Activated CD8-positive, alpha-beta memory T cell treated with anti-CD3 and anti-CD28 coated beads for 36 hours (primary cell): ENCODE measurements at regions not wholly inside any gene's neighbourhood (a gene's known extent, or its start where the extent isn't known, plus 50 kb on each side); places are given as distances from the start of the nearest gene placed in this dataset.

Source experiments
- CTCF ChIA-PET: fragments of 350-600 bp; sonication (Branson Sonifier 250); formaldehyde crosslinking; loops from one replicate; lab custom pipeline; 2021; ENCODE audit warnings: antibody characterized with exemption; lab: Charles Lee
- POLR2A ChIA-PET: fragments of 350-600 bp; sonication (Branson Sonifier 250); formaldehyde crosslinking; loops from one replicate; lab custom pipeline; 2021; ENCODE audit warnings: antibody characterized with exemption; lab: Charles Lee

DNA sequence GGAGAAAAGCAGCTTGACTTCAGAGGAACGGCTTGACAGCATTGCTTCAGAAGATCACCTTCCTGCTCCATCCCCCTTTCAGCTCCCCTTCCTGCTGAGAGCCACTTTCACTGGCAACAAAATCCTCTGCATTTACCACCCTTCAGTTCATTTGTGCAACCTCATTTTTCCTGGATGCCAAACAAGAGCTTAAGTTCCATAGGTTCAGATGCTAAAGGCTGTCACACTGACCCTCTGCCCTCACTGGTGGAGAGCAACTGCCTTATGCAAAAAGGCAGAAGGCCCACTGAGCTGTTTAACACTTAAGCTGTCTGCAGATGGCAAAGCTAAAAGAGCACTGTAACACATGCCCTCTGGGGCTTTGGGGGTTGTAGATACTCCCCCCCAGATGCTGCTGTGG is 131.2 kb upstream of the SPACA1 start:
- ChIA-PET CTCF (no interaction called here), POLR2A (no interaction called here)

GRCh38 chr6:87914637-87915395 is 132.8 kb upstream of the SPACA1 start:
- ChIA-PET CTCF (no interaction called here), POLR2A (no interaction called here)

- POLR2A ChIA-PET = no interaction called here
Observed at GRCh38 chr6:87913974-87914373, 133.7 kb upstream of the SPACA1 start.

DNA sequence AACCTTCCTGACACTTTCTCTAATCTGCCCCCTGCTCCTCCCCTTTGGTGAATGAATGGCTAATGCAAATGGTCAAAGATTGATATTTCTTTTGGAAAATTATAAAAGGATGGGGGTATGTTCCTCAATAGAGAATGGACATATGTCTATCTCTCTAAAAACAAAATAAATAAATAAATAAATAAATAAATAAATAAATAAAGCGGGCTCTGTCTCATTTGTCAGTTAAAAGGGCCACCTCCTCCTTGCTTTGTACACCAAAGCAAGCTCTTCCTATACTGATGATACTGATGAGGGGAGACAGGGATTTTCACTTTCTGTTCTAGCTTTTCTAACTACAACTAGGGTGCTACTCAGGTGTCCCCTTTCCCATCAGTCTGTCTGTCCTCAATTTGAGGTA is 135.5 kb upstream of the SPACA1 start:
- ChIA-PET CTCF (no interaction called here), POLR2A (no interaction called here)

More at GRCh38 chr6:87913974-87914373, 133.7 kb upstream of the SPACA1 start:
- CTCF ChIA-PET = interaction anchor here (1.2 kb wide), 1 partner anchor 16 kb away, joined by 3 read pairs; no protein-coding TSS in a partner anchor

DNA sequence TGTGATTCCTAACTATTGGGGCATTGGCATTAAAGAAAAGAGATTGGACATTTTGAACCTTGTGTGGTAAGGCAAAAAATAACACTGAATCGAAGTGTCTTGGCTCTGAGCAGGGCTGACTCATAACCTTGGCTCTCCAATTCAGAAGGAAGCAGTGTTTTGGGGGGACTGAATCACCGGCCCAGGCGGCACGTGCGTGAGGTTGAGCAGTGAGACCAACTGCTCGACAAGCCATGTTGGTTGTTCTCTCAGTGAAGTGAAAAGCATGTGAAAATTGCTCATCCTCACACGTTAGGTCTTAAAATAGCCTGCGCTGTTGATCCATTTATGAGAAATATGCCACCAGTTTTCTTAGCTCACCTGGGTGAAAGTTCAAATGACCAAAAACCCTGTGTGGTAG is 137.8 kb upstream of the SPACA1 start:
- ChIA-PET POLR2A (no interaction called here), CTCF (no interaction called here)

- ChIA-PET POLR2A (interaction anchor here (0.6 kb wide), 1 partner anchor 1174 kb away, joined by 3 read pairs; no protein-coding TSS in a partner anchor), CTCF (interaction anchor here (1.6 kb wide), 1 partner anchor 14 kb away, joined by 3 read pairs; no protein-coding TSS in a partner anchor)
Observed at GRCh38 chr6:87908978-87909811, 138.4 kb upstream of the SPACA1 start.

- POLR2A ChIA-PET = interaction anchor here (0.5 kb wide), 1 partner anchor 961 kb away, joined by 3 read pairs; no protein-coding TSS in a partner anchor
Observed at GRCh38 chr6:87907521-87907920, 140.1 kb upstream of the SPACA1 start.

DNA sequence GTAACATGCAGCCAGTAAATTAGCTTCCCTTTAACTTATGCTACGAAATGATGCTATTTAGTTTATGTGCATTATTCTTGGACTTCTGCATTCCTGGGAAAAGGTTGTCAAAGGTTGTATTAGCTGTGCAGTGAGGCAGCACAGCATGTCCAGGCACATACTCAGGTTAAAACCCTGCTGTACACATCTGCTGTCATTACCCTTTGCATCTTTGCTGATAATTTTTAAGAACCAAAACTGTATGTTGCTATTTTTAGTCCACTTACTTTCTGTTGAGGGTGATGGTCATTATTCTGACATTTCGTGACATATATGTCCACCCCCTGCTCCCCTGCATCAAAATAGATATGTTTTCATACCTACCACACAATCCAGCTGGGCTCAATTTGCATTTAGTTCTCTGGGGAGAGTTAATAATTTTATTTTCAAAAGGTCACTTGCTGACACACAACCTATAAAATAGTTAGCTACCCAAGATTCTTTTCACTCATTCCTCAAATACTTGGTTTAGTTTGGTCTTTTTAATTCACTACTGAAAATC is 142.5 kb upstream of the SPACA1 start:
- ChIA-PET POLR2A (interaction anchor here (0.7 kb wide), 1 partner anchor 813 kb away, joined by 4 read pairs; no protein-coding TSS in a partner anchor), CTCF (no interaction called here)

More at GRCh38 chr6:87907521-87907920, 140.1 kb upstream of the SPACA1 start:
- CTCF ChIA-PET = no interaction called here

GRCh38 chr6:87904011-87904410 is 143.6 kb upstream of the SPACA1 start:
- CTCF ChIA-PET = no interaction called here

GRCh38 chr6:87903323-87903722 is 144.3 kb upstream of the SPACA1 start:
- ChIA-PET POLR2A (no interaction called here), CTCF (no interaction called here)

More at GRCh38 chr6:87904011-87904410, 143.6 kb upstream of the SPACA1 start:
- POLR2A ChIA-PET = no interaction called here

DNA sequence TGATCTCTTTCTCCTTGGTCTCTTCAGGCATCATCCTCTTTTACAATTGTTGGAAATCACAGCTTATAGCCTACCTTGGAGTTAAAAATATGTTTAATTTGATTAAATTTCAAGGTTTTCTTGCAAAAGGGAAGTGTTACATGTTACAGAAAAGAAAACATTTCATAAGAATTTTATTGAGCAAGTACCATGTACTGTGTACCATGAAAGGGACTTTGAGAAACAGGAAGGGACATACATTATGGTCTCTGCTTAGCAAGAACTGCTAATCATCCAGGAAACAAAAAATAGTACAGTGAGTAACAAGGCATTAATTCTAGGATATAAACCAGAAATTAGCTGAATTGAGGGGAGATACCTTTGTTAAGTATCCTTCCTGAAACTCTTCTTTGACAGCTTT is 145.3 kb upstream of the SPACA1 start:
- ChIA-PET POLR2A (no interaction called here), CTCF (no interaction called here)

DNA sequence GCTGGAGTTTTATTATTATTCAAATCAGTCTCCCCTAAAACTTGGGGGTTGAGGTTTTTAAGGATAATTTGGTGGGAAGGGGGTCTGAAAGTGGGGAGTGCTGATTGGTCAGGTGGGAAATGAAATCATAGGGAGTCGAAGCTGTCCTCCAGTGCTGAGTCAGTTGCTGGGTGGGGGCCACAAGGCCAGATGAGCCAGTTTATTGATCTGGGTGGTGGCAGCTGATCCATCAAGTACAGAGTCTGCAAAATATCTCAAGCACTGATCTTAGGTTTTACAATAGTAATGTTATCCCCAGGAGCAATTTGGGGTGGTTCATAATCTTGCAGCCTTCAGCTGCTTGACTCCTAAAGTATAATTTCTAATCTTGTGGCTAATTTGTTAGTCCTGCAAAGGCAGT is 146.0 kb upstream of the SPACA1 start:
- CTCF ChIA-PET = no interaction called here
- POLR2A ChIA-PET = no interaction called here

GRCh38 chr6:87900160-87900698 is 147.4 kb upstream of the SPACA1 start:
- POLR2A ChIA-PET = interaction anchor here (0.7 kb wide), 1 partner anchor 17 kb away, joined by 3 read pairs; no protein-coding TSS in a partner anchor

GRCh38 chr6:87899499-87900147 is 148.0 kb upstream of the SPACA1 start:
- POLR2A ChIA-PET = interaction anchor here (0.7 kb wide), 1 partner anchor 16 kb away, joined by 3 read pairs; no protein-coding TSS in a partner anchor
- CTCF ChIA-PET = no interaction called here

More at GRCh38 chr6:87900160-87900698, 147.4 kb upstream of the SPACA1 start:
- CTCF ChIA-PET = no interaction called here

- ChIA-PET POLR2A (no interaction called here), CTCF (interaction anchor here (1.2 kb wide), 1 partner anchor 16 kb away, joined by 3 read pairs; no protein-coding TSS in a partner anchor)
Observed at GRCh38 chr6:87897663-87898062, 150.0 kb upstream of the SPACA1 start.

DNA sequence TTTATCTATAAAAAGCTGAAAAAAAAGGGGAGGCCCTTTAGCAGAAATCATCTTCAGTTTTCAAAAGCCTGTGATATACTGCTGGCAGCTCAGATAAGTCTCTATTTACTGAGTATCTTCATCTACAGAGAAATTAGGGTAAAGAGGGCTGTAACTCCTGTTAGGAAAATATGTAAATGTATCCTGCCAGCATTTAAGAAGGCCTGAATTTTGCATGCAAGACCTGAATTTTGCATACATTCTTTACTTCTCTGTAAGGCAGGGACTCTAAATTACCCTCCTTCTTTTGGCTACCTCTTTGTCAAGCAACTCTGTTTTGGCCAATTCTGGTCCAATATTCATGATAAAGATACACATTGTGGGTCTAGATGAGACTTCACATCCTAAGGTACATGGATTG is 150.6 kb upstream of the SPACA1 start:
- ChIA-PET POLR2A (no interaction called here), CTCF (no interaction called here)

- CTCF ChIA-PET = no interaction called here
Observed at GRCh38 chr6:87887266-87887665, 160.4 kb upstream of the SPACA1 start.

DNA sequence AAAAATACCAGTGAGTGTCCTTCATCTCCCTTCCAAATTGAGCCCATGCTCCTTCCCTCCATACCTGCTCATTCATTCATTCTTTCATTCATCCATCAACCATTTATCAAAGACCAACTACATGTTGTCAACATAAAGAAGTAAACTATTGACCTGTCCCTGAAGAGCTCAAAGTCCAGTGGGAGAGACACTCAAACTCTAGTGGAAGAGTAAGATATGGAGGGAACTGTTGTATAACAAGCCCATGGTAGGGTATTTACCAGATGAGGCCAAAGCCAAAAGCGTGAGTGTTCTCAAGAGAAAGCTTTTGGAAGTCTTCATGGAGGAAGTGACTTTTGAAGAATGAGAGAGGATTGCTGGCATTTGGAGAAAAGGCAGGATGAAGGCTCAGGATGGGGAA is 163.4 kb upstream of the SPACA1 start:
- CTCF ChIA-PET = no interaction called here

More at GRCh38 chr6:87887266-87887665, 160.4 kb upstream of the SPACA1 start:
- POLR2A ChIA-PET = no interaction called here

GRCh38 chr6:87881342-87881895 is 166.2 kb upstream of the SPACA1 start:
- ChIA-PET POLR2A (no interaction called here), CTCF (no interaction called here)

More for the DNA sequence above, 163.4 kb upstream of the SPACA1 start:
- POLR2A ChIA-PET = no interaction called here
